ENCODE measurements at regions not wholly inside any gene's neighbourhood (a gene's known extent, or its start where the extent isn't known, plus 50 kb on each side); places are given as distances from the start of the nearest gene placed in this dataset.

DNA sequence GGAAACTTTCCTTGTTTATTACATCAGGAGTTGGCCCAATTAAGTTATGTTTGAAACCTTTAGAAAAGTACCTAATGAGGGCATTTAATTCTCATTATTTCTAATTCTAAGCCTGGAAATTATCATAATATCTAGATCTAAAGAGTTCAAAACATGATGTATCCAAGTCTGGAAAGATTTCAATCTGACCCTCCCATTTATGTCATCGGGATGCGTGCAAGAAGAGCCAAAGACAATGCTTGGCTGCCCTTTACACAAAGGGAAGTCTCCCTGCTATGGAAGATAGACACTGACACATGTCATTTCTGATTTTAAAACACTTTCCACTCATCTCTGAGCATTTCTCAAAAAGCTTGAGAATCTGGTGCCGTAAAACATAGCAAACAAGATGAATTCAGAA lies 222.4 kb downstream of the ANTXR2 start:
- no peak overlapping the region for H3K27ac ChIP-seq

DNA sequence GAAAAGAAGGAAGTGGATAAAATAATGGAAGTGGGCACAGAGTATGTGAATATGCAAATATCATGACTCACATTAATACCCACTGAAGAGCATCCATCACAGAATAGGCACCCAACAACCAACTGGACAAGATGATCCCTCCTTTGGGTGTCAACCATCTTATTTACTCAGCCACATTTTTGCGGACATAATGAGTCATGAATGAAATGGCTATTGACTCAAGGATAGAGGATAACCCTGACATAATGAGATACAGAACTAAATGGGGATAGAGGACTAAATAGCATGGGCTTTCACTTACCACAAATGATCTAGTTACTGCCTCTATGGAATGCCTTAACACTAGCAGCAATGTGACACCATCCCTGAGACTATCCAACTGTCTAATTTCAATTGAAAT lies 224.7 kb downstream of the ANTXR2 start:
- TF ChIP-seq POLR2AphosphoS5 (IDR thresholded peaks at IDR 0.05) (no peak), POLR2A (IDR thresholded peaks at IDR 0.05) (no peak), EP300 (IDR thresholded peaks at IDR 0.05) (no peak)
- TF ChIP-seq, protein P1, sequence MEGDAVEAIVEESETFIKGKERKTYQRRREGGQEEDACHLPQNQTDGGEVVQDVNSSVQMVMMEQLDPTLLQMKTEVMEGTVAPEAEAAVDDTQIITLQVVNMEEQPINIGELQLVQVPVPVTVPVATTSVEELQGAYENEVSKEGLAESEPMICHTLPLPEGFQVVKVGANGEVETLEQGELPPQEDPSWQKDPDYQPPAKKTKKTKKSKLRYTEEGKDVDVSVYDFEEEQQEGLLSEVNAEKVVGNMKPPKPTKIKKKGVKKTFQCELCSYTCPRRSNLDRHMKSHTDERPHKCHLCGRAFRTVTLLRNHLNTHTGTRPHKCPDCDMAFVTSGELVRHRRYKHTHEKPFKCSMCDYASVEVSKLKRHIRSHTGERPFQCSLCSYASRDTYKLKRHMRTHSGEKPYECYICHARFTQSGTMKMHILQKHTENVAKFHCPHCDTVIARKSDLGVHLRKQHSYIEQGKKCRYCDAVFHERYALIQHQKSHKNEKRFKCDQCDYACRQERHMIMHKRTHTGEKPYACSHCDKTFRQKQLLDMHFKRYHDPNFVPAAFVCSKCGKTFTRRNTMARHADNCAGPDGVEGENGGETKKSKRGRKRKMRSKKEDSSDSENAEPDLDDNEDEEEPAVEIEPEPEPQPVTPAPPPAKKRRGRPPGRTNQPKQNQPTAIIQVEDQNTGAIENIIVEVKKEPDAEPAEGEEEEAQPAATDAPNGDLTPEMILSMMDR (IDR thresholded peaks at IDR 0.05) = no peak
- Histone ChIP-seq H3K27me3 (no peaks in the 10 kb centered on the region), H3K4me1 (peaks cover 0 to 8% (median 3%) of the 10 kb centered on the region in 4 donors), H3K4me3 (no peak overlapping the region), H3K9me3 (peaks cover 0 to 5% (median 1%) of the 10 kb centered on the region in 4 donors), H3K27ac (no peak overlapping the region), H3K36me3 (no peaks in the 10 kb centered on the region)
- intact Hi-C loops (cut with DNase I) = no loop called here
- no peak for DNase-seq
- WGBS, 2 donors = 80 to 83% methylated on average over 1 of the region's 1 CpG

More for the DNA sequence above, 222.4 kb downstream of the ANTXR2 start:
- no peak for DNase-seq
- intact Hi-C loops (cut with DNase I) = no loop called here
- no peaks in the 10 kb centered on the region for H3K36me3 ChIP-seq
- TF ChIP-seq POLR2AphosphoS5 (IDR thresholded peaks at IDR 0.05) (no peak), POLR2A (IDR thresholded peaks at IDR 0.05) (no peak), EP300 (IDR thresholded peaks at IDR 0.05) (no peak)
- TF ChIP-seq, protein P1 (IDR thresholded peaks at IDR 0.05) = no peak
- no peaks in the 10 kb centered on the region for H3K9me3 ChIP-seq
- no peaks in the 10 kb centered on the region for H3K27me3 ChIP-seq
- 85 to 90% methylated on average over 3 of the region's 3 CpGs for WGBS, 2 donors
- H3K4me1 ChIP-seq = peaks cover 0 to 21% (median 12%) of the 10 kb centered on the region in 4 donors
- H3K4me3 ChIP-seq = no peak overlapping the region

DNA sequence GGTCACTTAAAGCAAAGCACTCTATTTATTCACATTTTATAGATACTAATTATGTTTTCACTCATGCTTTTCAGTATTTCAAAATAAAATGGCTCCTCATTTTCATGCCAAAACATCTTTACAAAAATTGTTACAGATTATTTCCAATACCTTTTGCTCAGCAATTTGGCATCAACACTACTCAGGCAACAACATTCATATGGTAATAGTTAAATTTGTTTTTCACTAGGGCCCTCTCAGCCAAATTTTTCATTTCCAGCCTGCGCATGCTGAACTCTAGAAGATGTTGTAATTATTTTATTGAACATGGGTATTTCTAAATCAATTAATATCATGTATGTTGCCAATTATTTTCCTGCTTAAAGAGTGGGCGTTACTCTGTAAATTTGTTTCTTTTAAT lies 225.6 kb downstream of the ANTXR2 start:
- intact Hi-C loops (cut with DNase I) = no loop called here
- WGBS, 2 donors = 94 to 95% methylated on average over 2 of the region's 2 CpGs
- Histone ChIP-seq H3K9me3 (peaks cover 0 to 8% (median 2%) of the 10 kb centered on the region in 4 donors), H3K27me3 (no peaks in the 10 kb centered on the region), H3K4me1 (peaks cover 0 to 8% (median 3%) of the 10 kb centered on the region in 4 donors), H3K4me3 (no peak overlapping the region), H3K36me3 (no peaks in the 10 kb centered on the region), H3K27ac (no peak overlapping the region)
- TF ChIP-seq POLR2AphosphoS5 (IDR thresholded peaks at IDR 0.05) (no peak), EP300 (IDR thresholded peaks at IDR 0.05) (no peak), POLR2A (IDR thresholded peaks at IDR 0.05) (no peak)
- TF ChIP-seq, protein P1 (IDR thresholded peaks at IDR 0.05) = no peak
- no peak for DNase-seq

DNA sequence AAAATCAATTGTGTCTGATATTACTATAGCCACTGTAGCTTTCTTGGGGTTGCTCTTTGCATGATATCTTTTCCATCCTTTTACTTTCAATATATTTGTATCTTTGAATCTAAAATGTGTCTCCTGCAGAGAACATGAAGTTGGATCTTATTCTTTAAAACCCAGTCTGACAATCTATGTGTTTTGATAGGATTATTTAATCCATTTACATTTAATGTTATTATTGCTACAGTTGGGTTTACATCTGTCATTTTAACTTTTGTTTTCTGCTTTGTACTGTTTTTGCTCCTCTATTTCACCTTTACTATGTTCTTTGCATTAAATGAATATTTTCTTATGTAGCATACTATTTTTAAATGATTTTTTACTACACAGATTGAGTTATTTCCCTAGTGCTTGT lies 230.9 kb downstream of the ANTXR2 start:
- H3K4me3 ChIP-seq = no peak overlapping the region
- no peak for TF ChIP-seq POLR2A (IDR thresholded peaks at IDR 0.05)
- TF ChIP-seq EP300 (IDR thresholded peaks at IDR 0.05) = no peak
- TF ChIP-seq, protein P1 (IDR thresholded peaks at IDR 0.05) = no peak
- TF ChIP-seq POLR2AphosphoS5 (IDR thresholded peaks at IDR 0.05) = no peak
- no peaks in the 10 kb centered on the region for H3K4me1 ChIP-seq
- no peak for DNase-seq
- no peaks in the 10 kb centered on the region for H3K27me3 ChIP-seq
- no peaks in the 10 kb centered on the region for H3K36me3 ChIP-seq
- peaks cover 0 to 10% (median 4%) of the 10 kb centered on the region in 4 donors for H3K9me3 ChIP-seq
- H3K27ac ChIP-seq = no peak overlapping the region
- intact Hi-C loops (cut with DNase I) = no loop called here

DNA sequence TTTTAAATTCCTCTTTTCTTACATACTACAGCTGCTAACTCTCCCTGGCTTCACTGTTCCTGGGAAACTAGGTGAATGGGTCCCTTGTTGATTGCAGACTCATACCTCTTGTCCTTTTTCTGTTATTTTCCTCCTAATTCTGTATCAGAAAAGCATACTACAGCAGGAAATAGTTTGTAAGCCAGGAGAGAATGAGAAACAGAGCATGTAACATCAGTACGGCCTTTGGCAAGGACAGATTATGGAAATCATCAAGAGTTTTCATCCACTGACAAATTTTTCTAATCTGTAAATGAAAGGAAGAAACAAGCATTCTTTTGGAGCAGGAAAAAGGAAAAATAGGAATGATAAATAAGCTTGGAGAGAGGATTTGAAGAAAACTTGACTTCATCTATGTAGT lies 239.2 kb downstream of the ANTXR2 start:
- intact Hi-C loops (cut with DNase I) = loop anchor here (5.0 kb wide), 1 partner anchor 368 kb away; no protein-coding TSS in a partner anchor
- Histone ChIP-seq H3K27ac (peak overlapping the region in 1 of 4 donors; percentile 2), H3K27me3 (no peaks in the 10 kb centered on the region), H3K4me1 (peaks cover 0 to 22% (median 18%) of the 10 kb centered on the region in 4 donors), H3K4me3 (no peak overlapping the region), H3K9me3 (no peaks in the 10 kb centered on the region), H3K36me3 (no peaks in the 10 kb centered on the region)
- 92 to 96% methylated on average over 1 of the region's 1 CpG for WGBS, 2 donors
- TF ChIP-seq, protein P1 (IDR thresholded peaks at IDR 0.05) = no peak
- TF ChIP-seq EP300 (IDR thresholded peaks at IDR 0.05) (no peak), POLR2A (IDR thresholded peaks at IDR 0.05) (no peak), POLR2AphosphoS5 (IDR thresholded peaks at IDR 0.05) (no peak)
- DNase-seq = no peak

All from sigmoid colon (tissue), 6 donors.